Vagina (tissue), 2 donors: ENCODE measurements at regions not wholly inside any gene's neighbourhood (a gene's known extent, or its start where the extent isn't known, plus 50 kb on each side); places are given as distances from the start of the nearest gene placed in this dataset.

Source experiments
- DNase-seq, 2 donors: peaks; one replicate each; pipeline ENCODE4 v3.0.0-alpha.2; 2017; ENCODE audit errors: extremely low spot score in 2 of 2
- H3K27ac ChIP-seq: fragments of 200-600 bp; sonication (generic); one replicate; pipeline ENCODE4 v1.5.1; 2019
- H3K27me3 ChIP-seq: fragments of 200-600 bp; sonication (generic); one replicate; pipeline ENCODE4 v1.5.1; 2019
- H3K36me3 ChIP-seq, 2 donors: fragments of 200-600 bp; sonication (generic); one replicate each; pipeline ENCODE4 v1.5.1; 2017 to 2019
- H3K4me1 ChIP-seq: fragments of 200-600 bp; sonication (generic); one replicate; pipeline ENCODE4 v1.5.1; 2019
- H3K4me3 ChIP-seq, 2 donors: fragments of 200-600 bp; sonication (generic); 1 replicate in 1 of 2; 2 replicates in 1 of 2; pipeline ENCODE4 v1.5.1; 2016 to 2019
- H3K9me3 ChIP-seq: fragments of 200-600 bp; sonication (generic); one replicate; pipeline ENCODE4 v1.5.1; 2019
- CTCF ChIP-seq, 3 experiments: fragments of 450-650 bp in 2 of 3; fragments of 200-600 bp in 1 of 3; sonication (generic) in 1 of 3; IDR thresholded peaks; one replicate each; pipeline ENCODE4 v1.5.1; 2017 to 2019; ENCODE audit warnings: antibody characterized with exemption in 3 of 3, mild to moderate bottlenecking in 2 of 3, moderate library complexity in 2 of 3
- POLR2A ChIP-seq, 2 donors: fragments of 450-650 bp; IDR thresholded peaks; one replicate each; pipeline ENCODE4 v1.6.1; 2017; ENCODE audit warnings: antibody characterized with exemption in 2 of 2, mild to moderate bottlenecking in 2 of 2, moderate library complexity in 2 of 2
- POLR2AphosphoS5 ChIP-seq, 2 donors: sonication (generic); formaldehyde crosslinking; IDR thresholded peaks; one replicate each; pipeline ENCODE4 v1.9.0; 2017; ENCODE audit warnings: antibody characterized with exemption in 2 of 2, mild to moderate bottlenecking in 2 of 2, low read depth in 1 of 2; ENCODE audit not compliant: insufficient read depth in 1 of 2
- intact Hi-C: fragments of 100-400 bp; cut with DNase I; formaldehyde crosslinking; loops from one replicate; pipeline ENCODE4 v1.15.1; 2023

GRCh38 chr15:97521381-97522285 lies 438.9 kb upstream of the ARRDC4 start:
- TF ChIP-seq POLR2AphosphoS5 (IDR thresholded peaks at IDR 0.05; ENCODE audit: insufficient read depth in 1 of 2, low read depth in 1 of 2) (no peak), POLR2A (IDR thresholded peaks at IDR 0.05) (no peak)
- Histone ChIP-seq H3K36me3 (no peaks in the 10 kb centered on the region), H3K4me1 (no peaks in the 10 kb centered on the region), H3K27me3 (no peaks in the 10 kb centered on the region), H3K4me3 (no peak overlapping the region), H3K9me3 (no peaks in the 10 kb centered on the region), H3K27ac (no peak overlapping the region)
- DNase-seq, result no peak
- intact Hi-C loops, result no loop called here

GRCh38 chr15:97522347-97522746 lies 438.2 kb upstream of the ARRDC4 start:
- H3K9me3 ChIP-seq, result no peaks in the 10 kb centered on the region
- no peaks in the 10 kb centered on the region for H3K27me3 ChIP-seq
- no peak for DNase-seq
- H3K27ac ChIP-seq, result no peak overlapping the region
- intact Hi-C loops, result no loop called here
- H3K4me3 ChIP-seq, result no peak overlapping the region
- TF ChIP-seq POLR2AphosphoS5 (IDR thresholded peaks at IDR 0.05; ENCODE audit: insufficient read depth in 1 of 2, low read depth in 1 of 2) (no peak), POLR2A (IDR thresholded peaks at IDR 0.05) (no peak), CTCF (IDR thresholded peaks at IDR 0.05) (no peak)
- no peaks in the 10 kb centered on the region for H3K4me1 ChIP-seq
- H3K36me3 ChIP-seq, result no peaks in the 10 kb centered on the region

- H3K4me1 ChIP-seq, result no peaks in the 10 kb centered on the region
- no peaks in the 10 kb centered on the region for H3K9me3 ChIP-seq
- DNase-seq, result no peak
- no peak overlapping the region for H3K27ac ChIP-seq
- no peaks in the 10 kb centered on the region for H3K36me3 ChIP-seq
- no peaks in the 10 kb centered on the region for H3K27me3 ChIP-seq
- H3K4me3 ChIP-seq, result no peak overlapping the region
- TF ChIP-seq CTCF (IDR thresholded peaks at IDR 0.05), result no peak
- TF ChIP-seq POLR2AphosphoS5 (IDR thresholded peaks at IDR 0.05; ENCODE audit: insufficient read depth in 1 of 2, low read depth in 1 of 2), result no peak
- no peak for TF ChIP-seq POLR2A (IDR thresholded peaks at IDR 0.05)
- intact Hi-C loops, result no loop called here
These were observed 434.7 kb upstream of the ARRDC4 start for GRCh38 chr15:97525809-97526208.

GRCh38 chr15:97528238-97528637 lies 432.3 kb upstream of the ARRDC4 start:
- no peak for DNase-seq
- no peak overlapping the region for H3K4me3 ChIP-seq
- no peaks in the 10 kb centered on the region for H3K4me1 ChIP-seq
- H3K9me3 ChIP-seq, result no peaks in the 10 kb centered on the region
- TF ChIP-seq POLR2AphosphoS5 (IDR thresholded peaks at IDR 0.05; ENCODE audit: insufficient read depth in 1 of 2, low read depth in 1 of 2), result no peak
- TF ChIP-seq POLR2A (IDR thresholded peaks at IDR 0.05), result no peak
- H3K36me3 ChIP-seq, result no peaks in the 10 kb centered on the region
- no peak overlapping the region for H3K27ac ChIP-seq
- no peaks in the 10 kb centered on the region for H3K27me3 ChIP-seq
- intact Hi-C loops, result no loop called here

- no peaks in the 10 kb centered on the region for H3K9me3 ChIP-seq
- intact Hi-C loops, result no loop called here
- TF ChIP-seq POLR2AphosphoS5 (IDR thresholded peaks at IDR 0.05; ENCODE audit: insufficient read depth in 1 of 2, low read depth in 1 of 2) (no peak), POLR2A (IDR thresholded peaks at IDR 0.05) (no peak), CTCF (IDR thresholded peaks at IDR 0.05) (no peak)
- no peaks in the 10 kb centered on the region for H3K36me3 ChIP-seq
- H3K4me3 ChIP-seq, result no peak overlapping the region
- H3K4me1 ChIP-seq, result no peaks in the 10 kb centered on the region
- no peaks in the 10 kb centered on the region for H3K27me3 ChIP-seq
- no peak overlapping the region for H3K27ac ChIP-seq
- no peak for DNase-seq
These were observed 414.7 kb upstream of the ARRDC4 start for GRCh38 chr15:97545799-97546198.

- no peak for DNase-seq
- Histone ChIP-seq H3K36me3 (no peaks in the 10 kb centered on the region), H3K4me3 (no peak overlapping the region), H3K4me1 (no peaks in the 10 kb centered on the region), H3K9me3 (no peaks in the 10 kb centered on the region), H3K27ac (no peak overlapping the region), H3K27me3 (no peaks in the 10 kb centered on the region)
- TF ChIP-seq POLR2AphosphoS5 (IDR thresholded peaks at IDR 0.05; ENCODE audit: insufficient read depth in 1 of 2, low read depth in 1 of 2) (no peak), POLR2A (IDR thresholded peaks at IDR 0.05) (no peak), CTCF (IDR thresholded peaks at IDR 0.05) (no peak)
- intact Hi-C loops, result no loop called here
These were observed 413.1 kb upstream of the ARRDC4 start for GRCh38 chr15:97547381-97547780.
